ENCODE measurements at regions not wholly inside any gene's neighbourhood (a gene's known extent, or its start where the extent isn't known, plus 50 kb on each side); places are given as distances from the start of the nearest gene placed in this dataset.

DNA sequence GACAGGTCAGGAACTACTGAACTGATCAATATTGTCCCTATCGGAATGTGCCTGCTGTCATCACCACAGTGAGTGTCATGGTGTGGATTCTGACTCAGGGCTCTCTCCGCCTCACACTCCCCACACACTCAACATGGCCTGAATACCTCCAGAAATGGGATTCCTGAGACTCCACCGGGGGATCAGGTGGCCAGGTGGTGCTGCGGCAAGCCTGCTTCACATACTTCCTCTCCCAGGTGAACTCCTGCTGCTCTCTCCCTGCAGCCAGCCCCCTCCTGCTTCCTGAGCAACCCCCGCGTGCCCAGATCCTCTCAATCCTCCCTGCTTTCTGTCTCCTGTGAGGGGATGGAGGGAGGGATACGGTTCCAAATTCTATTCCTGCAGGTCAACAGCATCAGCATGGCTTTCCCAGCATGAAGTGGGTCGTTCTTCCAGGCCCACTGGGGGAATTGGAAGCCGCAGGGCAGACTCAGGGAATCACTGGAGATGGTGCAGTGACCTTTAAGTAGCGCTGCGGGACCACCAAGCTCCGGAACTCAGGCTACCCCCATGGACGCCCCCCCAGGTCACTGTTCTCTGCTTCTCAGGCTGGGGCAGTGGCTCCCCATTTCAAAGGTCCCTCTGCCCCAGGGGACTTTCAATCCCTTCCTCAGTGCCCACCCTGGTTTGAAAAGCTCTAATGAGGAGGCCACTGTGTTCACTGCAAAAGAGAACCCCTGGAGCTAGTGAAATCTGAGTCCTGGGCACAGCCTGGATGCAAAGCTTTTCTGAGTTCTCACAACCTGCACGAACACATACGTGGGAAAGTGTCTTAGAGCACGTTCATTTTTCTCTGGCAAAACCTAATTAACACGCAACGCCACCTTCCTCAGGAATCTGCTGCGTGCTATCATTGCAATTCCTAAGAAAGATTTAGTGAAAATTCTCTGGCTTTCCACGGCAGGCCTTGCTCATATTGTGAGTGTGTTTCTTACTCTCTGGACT, 168.4 kb downstream of the ZFP36L2 start:
- Histone ChIP-seq H2AFZ (ENCODE audit: low read depth, low read length) (no peak overlapping the region), H3K4me1 (ENCODE audit: low read length) (peaks cover 9% of the 10 kb centered on the region), H3K27me3 (ENCODE audit: low read depth, low read length) (peaks cover 24% of the 10 kb centered on the region), H3K4me3 (ENCODE audit: low read length) (no peak overlapping the region), H4K20me1 (ENCODE audit: insufficient read depth, low read length) (no peaks in the 10 kb centered on the region), H3K79me2 (ENCODE audit: low read length) (no peaks in the 10 kb centered on the region), H3K4me2 (ENCODE audit: low read length) (no peak overlapping the region), H3K27ac (ENCODE audit: low read length) (no peak overlapping the region), H3K9me3 (ENCODE audit: insufficient read depth, low read length) (no peaks in the 10 kb centered on the region), H3K36me3 (replicated peaks; ENCODE audit: low read depth, low read length) (peaks cover 3% of the 10 kb centered on the region), H3K9ac (ENCODE audit: low read length) (no peak overlapping the region)
- no peak for TF ChIP-seq EZH2phosphoT487 (IDR thresholded peaks at IDR 0.05; ENCODE audit: low read depth)
- TF ChIP-seq, protein P1, sequence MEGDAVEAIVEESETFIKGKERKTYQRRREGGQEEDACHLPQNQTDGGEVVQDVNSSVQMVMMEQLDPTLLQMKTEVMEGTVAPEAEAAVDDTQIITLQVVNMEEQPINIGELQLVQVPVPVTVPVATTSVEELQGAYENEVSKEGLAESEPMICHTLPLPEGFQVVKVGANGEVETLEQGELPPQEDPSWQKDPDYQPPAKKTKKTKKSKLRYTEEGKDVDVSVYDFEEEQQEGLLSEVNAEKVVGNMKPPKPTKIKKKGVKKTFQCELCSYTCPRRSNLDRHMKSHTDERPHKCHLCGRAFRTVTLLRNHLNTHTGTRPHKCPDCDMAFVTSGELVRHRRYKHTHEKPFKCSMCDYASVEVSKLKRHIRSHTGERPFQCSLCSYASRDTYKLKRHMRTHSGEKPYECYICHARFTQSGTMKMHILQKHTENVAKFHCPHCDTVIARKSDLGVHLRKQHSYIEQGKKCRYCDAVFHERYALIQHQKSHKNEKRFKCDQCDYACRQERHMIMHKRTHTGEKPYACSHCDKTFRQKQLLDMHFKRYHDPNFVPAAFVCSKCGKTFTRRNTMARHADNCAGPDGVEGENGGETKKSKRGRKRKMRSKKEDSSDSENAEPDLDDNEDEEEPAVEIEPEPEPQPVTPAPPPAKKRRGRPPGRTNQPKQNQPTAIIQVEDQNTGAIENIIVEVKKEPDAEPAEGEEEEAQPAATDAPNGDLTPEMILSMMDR (IDR thresholded peaks at IDR 0.05; ENCODE audit: low read depth, low read length): no peak

DNA sequence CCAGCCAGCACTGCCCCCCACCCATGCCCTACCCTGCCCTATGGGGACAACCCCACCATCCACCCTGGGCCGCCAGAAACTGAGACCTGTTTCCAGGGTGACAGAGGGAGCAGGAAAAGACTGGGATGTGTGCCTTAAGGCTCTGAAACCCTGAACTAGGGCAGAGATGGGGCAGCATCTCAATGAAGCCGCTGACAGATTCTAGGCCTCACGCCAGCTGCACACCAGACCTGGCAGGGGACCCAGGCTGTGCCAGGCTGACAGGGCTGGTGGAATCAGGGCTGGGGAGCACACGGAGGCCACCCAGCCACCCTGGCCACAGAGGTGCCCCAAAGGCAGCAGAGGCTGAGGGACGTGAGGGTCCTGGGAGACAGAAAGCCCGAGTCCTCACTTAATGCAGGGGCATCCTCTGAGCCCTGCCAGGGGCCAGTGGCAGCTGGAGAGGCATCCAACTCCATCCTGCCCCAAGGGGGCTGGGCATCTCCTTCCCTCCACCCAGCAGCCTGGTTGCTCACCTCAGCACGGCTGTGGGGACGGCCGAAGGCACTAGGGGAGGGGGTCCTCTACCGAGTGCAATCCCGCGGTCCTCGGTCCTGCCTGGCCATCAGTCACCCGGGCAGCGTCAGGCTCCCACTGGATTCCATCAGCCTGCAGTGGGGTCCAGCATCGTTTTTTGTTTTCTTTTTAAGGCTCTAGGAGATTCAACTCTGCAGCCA, 169.2 kb downstream of the ZFP36L2 start:
- H3K4me2 ChIP-seq (ENCODE audit: low read length): no peak overlapping the region
- peaks cover 9% of the 10 kb centered on the region for H3K4me1 ChIP-seq (ENCODE audit: low read length)
- no peak overlapping the region for H2AFZ ChIP-seq (ENCODE audit: low read depth, low read length)
- peaks cover 31% of the 10 kb centered on the region for H3K27me3 ChIP-seq (ENCODE audit: low read depth, low read length)
- no peak overlapping the region for H3K27ac ChIP-seq (ENCODE audit: low read length)
- H3K36me3 ChIP-seq (replicated peaks; ENCODE audit: low read depth, low read length): peaks cover 3% of the 10 kb centered on the region
- no peak overlapping the region for H3K9ac ChIP-seq (ENCODE audit: low read length)
- no peaks in the 10 kb centered on the region for H4K20me1 ChIP-seq (ENCODE audit: insufficient read depth, low read length)
- H3K4me3 ChIP-seq (ENCODE audit: low read length): no peak overlapping the region
- no peaks in the 10 kb centered on the region for H3K79me2 ChIP-seq (ENCODE audit: low read length)
- no peak for TF ChIP-seq EZH2phosphoT487 (IDR thresholded peaks at IDR 0.05; ENCODE audit: low read depth)
- TF ChIP-seq, protein P1 (IDR thresholded peaks at IDR 0.05; ENCODE audit: low read depth, low read length): no peak
- H3K9me3 ChIP-seq (ENCODE audit: insufficient read depth, low read length): no peaks in the 10 kb centered on the region

DNA sequence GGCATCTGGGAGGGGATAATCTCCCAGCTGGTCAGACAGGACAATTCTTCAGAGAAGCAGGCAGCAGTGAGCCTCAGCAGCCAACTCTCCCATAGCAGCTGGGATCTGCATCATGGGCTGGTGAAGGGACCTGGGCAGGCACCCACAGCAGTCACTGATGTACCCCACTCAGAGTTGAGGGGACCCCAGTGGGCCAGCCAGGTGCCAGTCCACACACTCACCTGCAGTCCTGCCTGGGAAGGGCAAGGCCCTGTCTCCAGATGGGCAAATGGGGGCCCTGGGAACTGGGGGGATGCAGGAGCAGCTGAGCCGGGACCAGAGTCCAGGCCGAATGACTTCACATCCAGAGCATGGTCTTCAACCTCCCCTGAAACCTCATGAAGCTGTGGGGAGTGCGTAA, 170.4 kb downstream of the ZFP36L2 start:
- no peak overlapping the region for H3K27ac ChIP-seq (ENCODE audit: low read length)
- H3K27me3 ChIP-seq (ENCODE audit: low read depth, low read length): peaks cover 31% of the 10 kb centered on the region
- H3K9me3 ChIP-seq (ENCODE audit: insufficient read depth, low read length): no peaks in the 10 kb centered on the region
- no peak overlapping the region for H3K4me3 ChIP-seq (ENCODE audit: low read length)
- peaks cover 9% of the 10 kb centered on the region for H3K4me1 ChIP-seq (ENCODE audit: low read length)
- H4K20me1 ChIP-seq (ENCODE audit: insufficient read depth, low read length): no peaks in the 10 kb centered on the region
- H3K4me2 ChIP-seq (ENCODE audit: low read length): no peak overlapping the region
- TF ChIP-seq, protein P1 (IDR thresholded peaks at IDR 0.05; ENCODE audit: low read depth, low read length): no peak
- TF ChIP-seq EZH2phosphoT487 (IDR thresholded peaks at IDR 0.05; ENCODE audit: low read depth): no peak
- H3K36me3 ChIP-seq (replicated peaks; ENCODE audit: low read depth, low read length): no peaks in the 10 kb centered on the region
- H3K9ac ChIP-seq (ENCODE audit: low read length): no peak overlapping the region
- H3K79me2 ChIP-seq (ENCODE audit: low read length): no peaks in the 10 kb centered on the region
- H2AFZ ChIP-seq (ENCODE audit: low read depth, low read length): no peak overlapping the region
